Naive B cell (primary cell): ENCODE measurements at regions not wholly inside any gene's neighbourhood (a gene's known extent, or its start where the extent isn't known, plus 50 kb on each side); places are given as distances from the start of the nearest gene placed in this dataset.
"Not testable (repeated sequence)": the region's sequence is repeated elsewhere in the genome, so short reads cannot be mapped to it uniquely, and the experiment has no call there.

Experiments
- ATAC-seq, 2 donors: fragments of 150-1000 bp; cut with Tn5 transposase; 2 replicates each; pipeline ENCODE4 v1.10.0; 2021; ENCODE audit warnings: low read depth in 2 of 2, mild to moderate bottlenecking in 2 of 2, moderate library complexity in 2 of 2
- DNase-seq: peaks from one replicate; pipeline ENCODE4 v3.0.0; 2022
- H3K27ac Mint-ChIP-seq, 6 donors: one replicate each; pipeline ENCODE4 v1.8.0; 2020 to 2022; ENCODE audit warnings: mild to moderate bottlenecking in 6 of 6, mixed read lengths in 6 of 6, moderate library complexity in 5 of 6, inconsistent platforms in 2 of 6
- H3K27me3 Mint-ChIP-seq, 3 donors: one replicate each; pipeline ENCODE4 v1.8.0; 2021 to 2022; ENCODE audit warnings: mixed read lengths in 3 of 3, mild to moderate bottlenecking in 1 of 3
- H3K36me3 Mint-ChIP-seq, 2 donors: one replicate each; pipeline ENCODE4 v1.8.0; 2020 to 2022; ENCODE audit warnings: mixed read lengths in 2 of 2, inconsistent platforms in 1 of 2, mild to moderate bottlenecking in 1 of 2
- H3K4me1 Mint-ChIP-seq, 3 donors: one replicate each; pipeline ENCODE4 v1.8.0; 2020 to 2022; ENCODE audit warnings: mixed read lengths in 3 of 3, inconsistent platforms in 1 of 3, mild to moderate bottlenecking in 1 of 3, moderate library complexity in 1 of 3
- H3K4me3 Mint-ChIP-seq, 8 donors: one replicate each; pipeline ENCODE4 v1.8.0; 2020 to 2022; ENCODE audit warnings: mild to moderate bottlenecking in 8 of 8, mixed read lengths in 8 of 8, moderate library complexity in 8 of 8, inconsistent platforms in 2 of 8
- H3K9me3 Mint-ChIP-seq, 7 donors: one replicate each; pipeline ENCODE4 v1.8.0; 2020 to 2022; ENCODE audit warnings: mixed read lengths in 7 of 7, mild to moderate bottlenecking in 5 of 7, inconsistent platforms in 2 of 7, moderate library complexity in 1 of 7

- H3K4me3 Mint-ChIP-seq, result peak overlapping the region in 3 of 8 donors; percentile 9 to 54 (median 48)
- peaks cover 8 to 24% (median 16%) of the 10 kb centered on the region in 3 donors for H3K4me1 Mint-ChIP-seq
- ATAC-seq, result peak; percentile 91 to 92
These were observed 368.6 kb upstream of the GBE1 start for GRCh38 chr3:82130046-82130445.

GRCh38 chr3:82129221-82129801 lies 367.9 kb upstream of the GBE1 start:
- no peak for ATAC-seq
- H3K36me3 Mint-ChIP-seq, result no peaks in the 10 kb centered on the region

More at GRCh38 chr3:82130046-82130445, 368.6 kb upstream of the GBE1 start:
- Mint-ChIP-seq H3K9me3 (no peaks in the 10 kb centered on the region), H3K36me3 (no peaks in the 10 kb centered on the region), H3K27ac (peak overlapping the region; percentile 18 to 95 (median 75)), H3K27me3 (no peaks in the 10 kb centered on the region)
- peak; percentile 37 for DNase-seq

GRCh38 chr3:82128271-82128670 lies 366.8 kb upstream of the GBE1 start:
- no peaks in the 10 kb centered on the region for H3K9me3 Mint-ChIP-seq
- ATAC-seq (no peak), DNase-seq (no peak)
- H3K27ac Mint-ChIP-seq, result peak overlapping the region in 1 of 6 donors; percentile 86
- no peak overlapping the region for H3K4me3 Mint-ChIP-seq
- no peaks in the 10 kb centered on the region for H3K36me3 Mint-ChIP-seq
- no peaks in the 10 kb centered on the region for H3K27me3 Mint-ChIP-seq
- H3K4me1 Mint-ChIP-seq, result peaks cover 8 to 24% (median 16%) of the 10 kb centered on the region in 3 donors

More at GRCh38 chr3:82129221-82129801, 367.9 kb upstream of the GBE1 start:
- Mint-ChIP-seq H3K27me3 (no peaks in the 10 kb centered on the region), H3K4me1 (peaks cover 8 to 24% (median 16%) of the 10 kb centered on the region in 3 donors), H3K4me3 (peak overlapping the region in 2 of 8 donors; percentile 9 to 54), H3K9me3 (no peaks in the 10 kb centered on the region), H3K27ac (peak overlapping the region; percentile 49 to 95 (median 75))
- no peak for DNase-seq

- Mint-ChIP-seq H3K4me3 (no peak overlapping the region), H3K27ac (peak overlapping the region in 1 of 6 donors; percentile 39)
These were observed 361.3 kb upstream of the GBE1 start for GRCh38 chr3:82122554-82123345.

GRCh38 chr3:82114589-82114988 lies 353.1 kb upstream of the GBE1 start:
- H3K4me3 Mint-ChIP-seq, result no peak overlapping the region
- peaks cover 4 to 31% of the 10 kb centered on the region in 2 donors for H3K36me3 Mint-ChIP-seq
- DNase-seq (no peak), ATAC-seq (no peak)
- peaks cover 5 to 29% (median 15%) of the 10 kb centered on the region in 7 donors for H3K9me3 Mint-ChIP-seq
- H3K4me1 Mint-ChIP-seq, result no peaks in the 10 kb centered on the region
- H3K27me3 Mint-ChIP-seq, result peaks cover 0 to 7% (median 4%) of the 10 kb centered on the region in 3 donors
- no peak overlapping the region for H3K27ac Mint-ChIP-seq

More at GRCh38 chr3:82122554-82123345, 361.3 kb upstream of the GBE1 start:
- Mint-ChIP-seq H3K4me1 (no peaks in the 10 kb centered on the region), H3K9me3 (peaks cover 0 to 8% (median 0%) of the 10 kb centered on the region in 7 donors), H3K27me3 (no peaks in the 10 kb centered on the region), H3K36me3 (no peaks in the 10 kb centered on the region)
- DNase-seq, result no peak
- no peak for ATAC-seq

- H3K27me3 Mint-ChIP-seq, H3K4me1 Mint-ChIP-seq, DNase-seq, ATAC-seq, H3K27ac Mint-ChIP-seq: not testable (repeated sequence)
- peak overlapping the region in 1 of 8 donors; percentile 11 for H3K4me3 Mint-ChIP-seq
- peaks cover 9 to 25% (median 18%) of the 10 kb centered on the region in 7 donors for H3K9me3 Mint-ChIP-seq
- H3K36me3 Mint-ChIP-seq, result peaks cover 4 to 31% of the 10 kb centered on the region in 2 donors
These were observed 349.3 kb upstream of the GBE1 start for GRCh38 chr3:82110721-82111120.

GRCh38 chr3:82103241-82103640 lies 341.8 kb upstream of the GBE1 start:
- H3K4me3 Mint-ChIP-seq, result no peak overlapping the region
- H3K4me1 Mint-ChIP-seq, result no peaks in the 10 kb centered on the region
- peaks cover 0 to 4% (median 3%) of the 10 kb centered on the region in 7 donors for H3K9me3 Mint-ChIP-seq
- ATAC-seq (no peak), DNase-seq (no peak)
- no peaks in the 10 kb centered on the region for H3K27me3 Mint-ChIP-seq
- H3K36me3 Mint-ChIP-seq, result no peaks in the 10 kb centered on the region
- H3K27ac Mint-ChIP-seq, result no peak overlapping the region

GRCh38 chr3:82100378-82100777 lies 338.9 kb upstream of the GBE1 start:
- H3K4me1 Mint-ChIP-seq, result no peaks in the 10 kb centered on the region
- DNase-seq, result no peak
- no peaks in the 10 kb centered on the region for H3K27me3 Mint-ChIP-seq
- H3K27ac Mint-ChIP-seq, result peak overlapping the region in 1 of 6 donors; percentile 49
- H3K4me3 Mint-ChIP-seq, result no peak overlapping the region
- peaks cover 0 to 2% (median 0%) of the 10 kb centered on the region in 7 donors for H3K9me3 Mint-ChIP-seq
- no peak for ATAC-seq
- no peaks in the 10 kb centered on the region for H3K36me3 Mint-ChIP-seq

- Mint-ChIP-seq H3K4me1 (peaks cover 0 to 6% (median 4%) of the 10 kb centered on the region in 3 donors), H3K9me3 (peaks cover 0 to 7% (median 0%) of the 10 kb centered on the region in 7 donors), H3K27me3 (no peaks in the 10 kb centered on the region), H3K4me3 (no peak overlapping the region), H3K36me3 (no peaks in the 10 kb centered on the region), H3K27ac (peak overlapping the region in 1 of 6 donors; percentile 76)
- DNase-seq (no peak), ATAC-seq (no peak)
These were observed 332.2 kb upstream of the GBE1 start for GRCh38 chr3:82093641-82094040.

GRCh38 chr3:82088749-82089148 lies 327.3 kb upstream of the GBE1 start:
- Mint-ChIP-seq H3K27ac (peak overlapping the region in 1 of 6 donors; percentile 12), H3K9me3 (peaks cover 0 to 5% (median 0%) of the 10 kb centered on the region in 7 donors), H3K27me3 (no peaks in the 10 kb centered on the region), H3K4me3 (no peak overlapping the region), H3K4me1 (peaks cover 0 to 11% (median 4%) of the 10 kb centered on the region in 3 donors), H3K36me3 (no peaks in the 10 kb centered on the region)
- peak; percentile 15 for DNase-seq
- ATAC-seq, result peak; percentile 63 to 76

- H3K27ac Mint-ChIP-seq, result no peak overlapping the region
- H3K9me3 Mint-ChIP-seq, result peaks cover 0 to 3% (median 0%) of the 10 kb centered on the region in 7 donors
- peaks cover 2 to 11% (median 4%) of the 10 kb centered on the region in 3 donors for H3K4me1 Mint-ChIP-seq
- H3K36me3 Mint-ChIP-seq, result no peaks in the 10 kb centered on the region
- ATAC-seq, result no peak
- no peak for DNase-seq
- H3K4me3 Mint-ChIP-seq, result no peak overlapping the region
- H3K27me3 Mint-ChIP-seq, result no peaks in the 10 kb centered on the region
These were observed 326.5 kb upstream of the GBE1 start for GRCh38 chr3:82087958-82088357.

GRCh38 chr3:82085851-82086475 lies 324.5 kb upstream of the GBE1 start:
- Mint-ChIP-seq H3K27ac (no peak overlapping the region), H3K36me3 (no peaks in the 10 kb centered on the region), H3K4me1 (peaks cover 2 to 11% (median 4%) of the 10 kb centered on the region in 3 donors), H3K4me3 (no peak overlapping the region), H3K9me3 (no peaks in the 10 kb centered on the region), H3K27me3 (no peaks in the 10 kb centered on the region)
- DNase-seq (no peak), ATAC-seq (no peak)

GRCh38 chr3:82085356-82085755 lies 323.9 kb upstream of the GBE1 start:
- H3K36me3 Mint-ChIP-seq, result no peaks in the 10 kb centered on the region
- H3K9me3 Mint-ChIP-seq, result no peaks in the 10 kb centered on the region
- ATAC-seq (no peak), DNase-seq (no peak)
- H3K27me3 Mint-ChIP-seq, result no peaks in the 10 kb centered on the region
- H3K4me1 Mint-ChIP-seq, result peaks cover 2 to 11% (median 4%) of the 10 kb centered on the region in 3 donors
- H3K4me3 Mint-ChIP-seq, result no peak overlapping the region
- H3K27ac Mint-ChIP-seq, result no peak overlapping the region
